GM12865 (cell line): ENCODE measurements at regions not wholly inside any gene's neighbourhood (a gene's known extent, or its start where the extent isn't known, plus 50 kb on each side); places are given as distances from the start of the nearest gene placed in this dataset.
A peak's percentile ranks its signal among the peaks of the same experiment; 100 is the strongest.
"Not testable (repeated sequence)": the region's sequence is repeated elsewhere in the genome, so short reads cannot be mapped to it uniquely, and the experiment has no call there.

Experiments
- DNase-seq: peaks from one replicate; pipeline ENCODE4 v3.0.0; 2010; ENCODE audit warnings: low read depth
- H3K4me3 ChIP-seq: 2 replicates; pipeline ENCODE4 v1.5.1; 2011; ENCODE audit warnings: mild to moderate bottlenecking, low read depth, low read length, control low read depth
- TF ChIP-seq, protein P1 (sequence below): IDR thresholded peaks from 2 replicates; pipeline ENCODE4 v1.5.1; 2011; ENCODE audit warnings: low read length, control low read depth, low read depth, inconsistent platforms; ENCODE audit not compliant: insufficient read depth; ENCODE audit errors: missing control alignments

DNA sequence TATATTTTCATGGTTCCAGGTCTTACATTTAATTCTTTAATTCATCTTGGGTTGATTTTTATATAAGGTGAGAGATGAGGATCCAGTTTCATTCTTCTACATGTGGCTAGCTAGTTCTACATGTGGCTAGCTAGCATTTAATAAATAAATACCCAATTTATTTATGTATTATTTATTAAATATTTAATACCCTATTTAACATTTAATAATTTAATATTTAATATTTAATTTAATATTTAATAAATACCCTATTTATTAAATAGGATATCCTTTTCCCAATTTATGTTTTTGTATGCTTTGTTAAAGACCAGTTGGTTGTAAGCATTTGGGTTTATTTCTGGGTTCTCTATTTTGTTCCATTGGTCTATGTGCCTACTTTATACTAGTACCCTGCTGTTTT, 111.0 kb upstream of the PCLO start:
- no peak overlapping the region for H3K4me3 ChIP-seq
- TF ChIP-seq, protein P1, sequence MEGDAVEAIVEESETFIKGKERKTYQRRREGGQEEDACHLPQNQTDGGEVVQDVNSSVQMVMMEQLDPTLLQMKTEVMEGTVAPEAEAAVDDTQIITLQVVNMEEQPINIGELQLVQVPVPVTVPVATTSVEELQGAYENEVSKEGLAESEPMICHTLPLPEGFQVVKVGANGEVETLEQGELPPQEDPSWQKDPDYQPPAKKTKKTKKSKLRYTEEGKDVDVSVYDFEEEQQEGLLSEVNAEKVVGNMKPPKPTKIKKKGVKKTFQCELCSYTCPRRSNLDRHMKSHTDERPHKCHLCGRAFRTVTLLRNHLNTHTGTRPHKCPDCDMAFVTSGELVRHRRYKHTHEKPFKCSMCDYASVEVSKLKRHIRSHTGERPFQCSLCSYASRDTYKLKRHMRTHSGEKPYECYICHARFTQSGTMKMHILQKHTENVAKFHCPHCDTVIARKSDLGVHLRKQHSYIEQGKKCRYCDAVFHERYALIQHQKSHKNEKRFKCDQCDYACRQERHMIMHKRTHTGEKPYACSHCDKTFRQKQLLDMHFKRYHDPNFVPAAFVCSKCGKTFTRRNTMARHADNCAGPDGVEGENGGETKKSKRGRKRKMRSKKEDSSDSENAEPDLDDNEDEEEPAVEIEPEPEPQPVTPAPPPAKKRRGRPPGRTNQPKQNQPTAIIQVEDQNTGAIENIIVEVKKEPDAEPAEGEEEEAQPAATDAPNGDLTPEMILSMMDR, result no peak
- DNase-seq, result no peak

DNA sequence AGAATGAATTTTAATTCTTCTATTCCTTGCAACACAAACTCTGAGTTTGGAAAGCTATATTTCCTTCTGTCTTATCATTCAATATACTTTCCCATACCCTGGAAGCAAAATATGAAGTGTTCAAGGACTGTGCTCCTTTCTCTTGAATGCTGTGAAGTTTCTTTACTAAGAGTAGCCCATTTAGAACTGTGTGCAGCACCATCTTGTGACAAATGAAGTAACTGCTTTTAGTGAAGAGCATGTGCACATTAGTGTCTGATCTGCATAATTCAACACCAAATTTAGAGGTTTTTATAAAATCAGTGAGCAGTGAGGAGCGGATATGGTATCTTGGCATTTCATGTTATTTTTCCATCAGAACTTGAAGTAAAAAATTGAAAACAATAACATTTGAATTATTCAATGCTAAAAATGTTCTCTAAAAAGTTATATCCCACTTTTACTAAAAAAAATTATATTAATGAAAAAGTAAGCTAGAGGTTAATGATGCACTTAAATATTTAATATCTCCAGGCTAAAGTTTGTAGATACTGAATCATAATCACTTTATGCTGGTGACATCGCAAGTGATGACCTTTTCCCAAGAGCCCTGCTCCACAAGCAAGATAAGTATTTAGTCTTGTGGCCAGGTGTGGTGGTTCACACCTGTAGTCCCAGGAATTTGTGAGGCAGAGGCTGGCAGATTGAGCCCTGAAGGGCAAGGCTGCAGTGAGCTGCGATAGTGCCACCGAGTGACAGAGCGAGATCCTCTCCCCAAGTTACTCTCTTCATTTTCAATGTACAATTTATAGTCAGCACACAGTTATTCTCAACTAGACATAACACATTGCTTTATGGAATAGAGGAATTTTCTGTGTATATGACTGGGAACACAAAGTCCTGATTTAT, 108.8 kb upstream of the PCLO start:
- H3K4me3 ChIP-seq, result no peak overlapping the region
- TF ChIP-seq, protein P1, result peak; percentile 15
- peak; percentile 16 for DNase-seq

DNA sequence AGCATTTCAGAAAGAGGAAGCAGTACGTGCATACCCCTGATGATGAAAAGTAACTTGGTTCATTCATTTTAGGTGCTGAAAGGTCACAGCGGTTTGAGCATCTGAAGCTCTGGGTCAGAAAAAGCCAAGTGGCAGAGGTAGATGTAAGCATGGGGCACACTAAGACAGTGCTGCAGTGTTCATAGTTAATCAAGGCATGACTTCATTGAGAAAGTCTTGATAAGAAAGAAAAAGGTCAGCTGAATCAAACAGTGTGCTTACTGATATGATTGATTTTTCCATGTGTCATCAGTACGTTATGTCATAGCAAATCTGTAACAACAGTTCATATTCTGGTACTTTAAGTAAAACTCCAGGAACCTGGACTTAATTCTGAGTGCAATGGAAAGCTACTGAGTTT, 107.7 kb upstream of the PCLO start:
- no peak overlapping the region for H3K4me3 ChIP-seq
- TF ChIP-seq, protein P1, result no peak
- no peak for DNase-seq

DNA sequence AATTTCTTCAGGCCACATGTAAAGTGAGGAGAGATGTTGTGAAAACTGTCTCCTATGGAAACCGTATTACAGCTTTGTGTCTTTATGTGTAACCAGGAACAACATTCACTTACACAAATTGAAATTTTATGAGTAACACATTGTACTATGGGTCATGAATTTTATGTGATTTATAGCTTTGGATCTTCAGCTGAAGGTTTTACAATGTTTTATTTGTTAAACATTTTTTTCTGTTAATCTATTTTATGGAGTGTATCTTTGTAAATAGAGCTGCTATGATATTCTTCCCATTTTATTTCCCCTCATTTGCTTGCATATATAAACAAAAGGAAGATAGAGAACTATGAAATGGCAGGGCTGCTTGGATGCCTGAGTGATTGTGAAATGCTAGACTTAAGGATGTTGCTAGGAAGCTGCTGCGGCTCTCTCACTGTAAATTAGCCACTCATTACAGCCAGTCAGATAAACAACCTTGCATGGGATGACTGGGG, 104.5 kb upstream of the PCLO start:
- no peak for DNase-seq
- TF ChIP-seq, protein P1, result no peak
- H3K4me3 ChIP-seq, result no peak overlapping the region

DNA sequence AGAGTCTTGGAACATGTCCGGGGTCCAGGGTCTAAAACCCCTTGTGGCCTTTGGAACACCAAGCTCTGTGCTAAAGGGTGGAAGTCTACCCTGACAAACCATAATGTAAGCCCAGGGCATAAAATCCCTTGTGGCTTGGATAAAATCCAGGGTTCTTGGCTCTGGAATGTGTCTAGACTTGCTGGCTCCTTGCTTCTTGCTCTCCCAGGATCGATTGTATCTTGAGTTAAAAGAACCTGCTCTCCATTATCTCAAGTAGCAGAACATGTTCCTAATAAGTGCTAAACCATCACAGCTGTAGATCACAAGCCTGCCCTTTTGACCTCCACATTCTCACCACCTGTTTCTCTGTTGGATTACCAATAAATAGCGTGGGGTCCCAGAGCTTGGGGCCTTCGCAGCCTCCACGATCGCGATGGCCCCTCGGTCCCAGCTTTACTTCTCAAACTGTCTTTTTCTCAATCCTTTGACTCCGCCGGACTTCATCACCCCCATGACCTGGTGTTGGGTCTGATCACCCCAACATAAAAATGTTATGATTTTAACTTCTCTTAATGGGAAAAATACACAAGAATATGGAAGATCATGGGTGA, 100.9 kb upstream of the PCLO start:
- not testable (repeated sequence) for DNase-seq, H3K4me3 ChIP-seq

DNA sequence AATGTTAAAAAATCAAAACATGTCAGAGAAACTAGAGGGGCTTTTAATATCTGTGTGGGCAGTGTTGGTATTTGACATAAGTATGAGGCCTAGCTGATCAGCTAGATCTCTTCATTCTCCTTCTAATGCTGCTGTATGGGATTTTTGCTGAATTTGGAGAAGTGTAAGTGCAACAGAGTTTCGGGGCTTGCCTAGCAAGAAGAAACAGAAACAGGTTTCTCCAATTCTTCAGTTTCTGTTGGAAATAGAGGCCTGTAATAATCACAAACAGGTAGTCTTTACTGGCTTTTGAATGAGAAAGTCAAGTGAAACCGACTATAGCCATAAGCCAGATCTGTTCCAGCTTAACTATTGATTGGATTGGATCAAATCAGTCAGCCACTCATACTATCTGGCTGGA, 96.4 kb upstream of the PCLO start:
- no peak overlapping the region for H3K4me3 ChIP-seq
- no peak for DNase-seq
- TF ChIP-seq, protein P1, result no peak

DNA sequence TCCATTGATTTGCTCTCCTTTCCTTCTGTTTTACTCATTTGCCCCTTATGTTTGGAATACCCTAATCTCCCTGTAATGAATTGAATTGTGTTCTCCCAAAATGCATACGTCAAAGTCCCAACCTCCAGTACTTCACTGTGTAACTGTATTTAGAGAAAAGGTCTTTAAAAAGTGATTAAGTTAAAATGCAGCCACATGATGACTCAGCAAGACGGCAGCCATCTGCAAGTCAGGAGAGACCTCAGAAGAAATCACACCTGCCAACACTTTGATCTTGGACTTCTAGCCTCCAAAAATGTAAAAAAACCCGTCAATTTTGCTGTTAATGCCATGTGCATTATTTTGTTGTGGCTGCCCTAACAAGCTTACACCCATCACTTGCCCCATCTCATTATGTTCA, 85.3 kb upstream of the PCLO start:
- no peak overlapping the region for H3K4me3 ChIP-seq
- no peak for DNase-seq
- TF ChIP-seq, protein P1, result no peak

DNA sequence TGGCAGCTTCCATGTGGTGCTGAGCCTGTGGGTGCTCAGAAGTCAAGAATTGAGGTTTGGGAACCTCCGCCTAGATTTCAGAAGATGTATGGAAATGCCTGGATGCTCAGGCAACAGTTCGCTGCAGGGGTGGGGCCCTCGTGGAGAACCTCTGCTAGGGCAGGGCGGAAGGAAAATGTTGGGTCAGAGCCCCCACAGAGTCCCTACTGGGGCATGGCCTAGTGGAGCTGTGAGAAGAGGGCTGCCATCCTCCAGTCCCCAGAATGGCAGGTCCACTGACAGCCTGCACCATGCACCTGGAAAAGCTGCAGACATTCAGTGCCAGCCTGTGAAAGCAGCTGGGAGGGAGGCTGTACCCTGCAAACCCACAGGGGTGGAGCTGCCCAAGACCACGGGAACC, 56.5 kb upstream of the PCLO start:
- H3K4me3 ChIP-seq, DNase-seq: not testable (repeated sequence)
